BJ (cell line): ENCODE measurements at regions not wholly inside any gene's neighbourhood (a gene's known extent, or its start where the extent isn't known, plus 50 kb on each side); places are given as distances from the start of the nearest gene placed in this dataset.

Source experiments
- CTCF ChIA-PET: fragments of 350-600 bp; formaldehyde crosslinking; extraction: SDS; loops from one replicate; lab custom pipeline; 2021; ENCODE audit warnings: antibody characterized with exemption, inconsistent platforms; lab: Yijun Ruan, JAX
- POLR2A ChIA-PET: fragments of 300-600 bp; sonication (Branson Sonifier 250); formaldehyde crosslinking; extraction: SDS; loops from one replicate; lab custom pipeline; 2021; ENCODE audit warnings: antibody characterized with exemption; lab: Charles Lee
- DNase-seq: peaks from one replicate; pipeline ENCODE4 v3.0.0-alpha.2; 2011; ENCODE audit warnings: low read depth
- H3K27me3 ChIP-seq: 2 replicates; pipeline ENCODE4 v1.6.0; 2011; ENCODE audit warnings: low read length; ENCODE audit not compliant: control insufficient read depth, insufficient read depth
- H3K36me3 ChIP-seq: 2 replicates; pipeline ENCODE4 v1.5.1; 2011; ENCODE audit warnings: low read length; ENCODE audit not compliant: control insufficient read depth, insufficient read depth
- H3K4me3 ChIP-seq: 2 replicates; pipeline ENCODE4 v1.5.1; 2011; ENCODE audit warnings: low read depth, mild to moderate bottlenecking, control low read depth, low read length
- CTCF ChIP-seq: IDR thresholded peaks from 2 replicates; pipeline ENCODE4 v1.5.1; 2011; ENCODE audit warnings: low read depth, mild to moderate bottlenecking, control low read depth, inconsistent platforms, low read length, moderate library complexity; ENCODE audit not compliant: insufficient read depth

- H3K36me3 ChIP-seq: no peaks in the 10 kb centered on the region
- no peak for TF ChIP-seq CTCF
- ChIA-PET CTCF (no interaction called here), POLR2A (no interaction called here)
- H3K27me3 ChIP-seq: no peaks in the 10 kb centered on the region
- no peak overlapping the region for H3K4me3 ChIP-seq
- no peak for DNase-seq
These were observed 981.2 kb downstream of the TTLL7 start for GRCh38 chr1:83017701-83018100.

- CTCF ChIA-PET: no interaction called here
- Histone ChIP-seq H3K36me3 (no peaks in the 10 kb centered on the region), H3K27me3 (no peaks in the 10 kb centered on the region), H3K4me3 (no peak overlapping the region)
- DNase-seq: no peak
- POLR2A ChIA-PET: no interaction called here
- no peak for TF ChIP-seq CTCF
These were observed 981.7 kb downstream of the TTLL7 start for GRCh38 chr1:83017276-83017675.

- no peak for TF ChIP-seq CTCF
- DNase-seq: no peak
- Histone ChIP-seq H3K36me3 (no peaks in the 10 kb centered on the region), H3K4me3 (no peak overlapping the region), H3K27me3 (no peaks in the 10 kb centered on the region)
- ChIA-PET POLR2A (no interaction called here), CTCF (no interaction called here)
These were observed 982.5 kb downstream of the TTLL7 start for GRCh38 chr1:83016354-83016849.

GRCh38 chr1:83015163-83015562 lies 983.8 kb downstream of the TTLL7 start:
- TF ChIP-seq CTCF: no peak
- ChIA-PET CTCF (no interaction called here), POLR2A (no interaction called here)

GRCh38 chr1:83012950-83013349 lies 986.0 kb downstream of the TTLL7 start:
- CTCF ChIA-PET: no interaction called here
- no peak for TF ChIP-seq CTCF
- Histone ChIP-seq H3K4me3 (no peak overlapping the region), H3K27me3 (no peaks in the 10 kb centered on the region), H3K36me3 (no peaks in the 10 kb centered on the region)
- POLR2A ChIA-PET: no interaction called here
- DNase-seq: no peak

More at GRCh38 chr1:83015163-83015562, 983.8 kb downstream of the TTLL7 start:
- no peaks in the 10 kb centered on the region for H3K36me3 ChIP-seq
- DNase-seq: no peak
- no peak overlapping the region for H3K4me3 ChIP-seq
- no peaks in the 10 kb centered on the region for H3K27me3 ChIP-seq
